ENCODE measurements at regions not wholly inside any gene's neighbourhood (a gene's known extent, or its start where the extent isn't known, plus 50 kb on each side); places are given as distances from the start of the nearest gene placed in this dataset.

DNA sequence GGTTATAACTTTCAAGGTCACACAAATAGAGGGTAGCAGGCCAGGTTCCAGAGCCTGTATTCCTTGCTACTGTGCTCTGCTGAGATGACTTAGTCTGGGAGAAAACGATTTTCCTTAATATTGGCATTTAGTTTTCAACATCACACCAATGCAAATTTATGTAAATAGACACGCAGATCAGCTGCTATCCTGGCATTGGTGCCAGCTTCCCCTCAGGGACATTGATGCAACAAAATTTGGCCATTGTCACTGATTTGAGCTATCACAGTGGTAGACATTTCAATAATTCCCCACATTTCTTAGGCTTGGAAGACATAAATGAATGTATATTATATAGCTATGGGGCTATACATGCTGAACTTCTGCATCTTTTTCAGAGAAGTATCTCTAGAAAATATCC lies 71.6 kb upstream of the ASTN2 start:
- no peak for TF ChIP-seq POLR2A (IDR thresholded peaks at IDR 0.05)
- TF ChIP-seq CTCF (IDR thresholded peaks at IDR 0.05), result no peak
